RWPE2 (cell line): ENCODE measurements at regions not wholly inside any gene's neighbourhood (a gene's known extent, or its start where the extent isn't known, plus 50 kb on each side); places are given as distances from the start of the nearest gene placed in this dataset.
"Not testable (repeated sequence)": the region's sequence is repeated elsewhere in the genome, so short reads cannot be mapped to it uniquely, and the experiment has no call there.

Experiments
- ATAC-seq: fragments of 200-7000 bp; cut with Tn5 transposase; 3 replicates; pipeline ENCODE4 v1.9.1; 2021; ENCODE audit warnings: low read depth
- DNase-seq: peaks from one replicate; pipeline ENCODE4 v3.0.0-alpha.2; 2020; ENCODE audit warnings: low spot score
- H3K27ac ChIP-seq: fragments of 450-650 bp; 2 replicates; pipeline ENCODE4 v1.5.1; 2017; ENCODE audit warnings: mild to moderate bottlenecking; ENCODE audit not compliant: poor library complexity, severe bottlenecking
- H3K27me3 ChIP-seq: fragments of 250-450 bp; sonication (Bioruptor Pico); 2 replicates; pipeline ENCODE4 v1.5.1; 2021; ENCODE audit warnings: mild to moderate bottlenecking, moderate library complexity; ENCODE audit not compliant: insufficient read depth, poor library complexity, severe bottlenecking
- H3K36me3 ChIP-seq: fragments of 250-450 bp; sonication (Bioruptor Pico); 2 replicates; pipeline ENCODE4 v1.5.1; 2020; ENCODE audit warnings: low read depth, mild to moderate bottlenecking, moderate library complexity
- H3K4me1 ChIP-seq: fragments of 250-450 bp; sonication (Bioruptor Pico); 2 replicates; pipeline ENCODE4 v1.5.1; 2021; ENCODE audit warnings: mild to moderate bottlenecking, moderate library complexity; ENCODE audit not compliant: insufficient read depth, poor library complexity, severe bottlenecking
- H3K4me3 ChIP-seq: fragments of 250-450 bp; sonication (Bioruptor Pico); 2 replicates; pipeline ENCODE4 v1.5.1; 2021; ENCODE audit warnings: mild to moderate bottlenecking, moderate library complexity; ENCODE audit not compliant: severe bottlenecking
- H3K9me3 ChIP-seq: fragments of 250-450 bp; sonication (Bioruptor Pico); 2 replicates; pipeline ENCODE4 v1.5.1; 2021; ENCODE audit warnings: mild to moderate bottlenecking, moderate library complexity; ENCODE audit not compliant: severe bottlenecking
- CTCF ChIP-seq: fragments of 450-650 bp; IDR thresholded peaks from one replicate; pipeline ENCODE4 v1.5.1; 2017; ENCODE audit warnings: mild to moderate bottlenecking, moderate library complexity; ENCODE audit not compliant: poor library complexity, severe bottlenecking

- TF ChIP-seq CTCF: no peak
- H3K36me3 ChIP-seq: no peaks in the 10 kb centered on the region
- peak; percentile 20; the same call in 1 of the 3 replicates for ATAC-seq
- no peak for DNase-seq
- no peak overlapping the region for H3K4me3 ChIP-seq
- H3K27me3 ChIP-seq: no peaks in the 10 kb centered on the region
- H3K9me3 ChIP-seq: no peaks in the 10 kb centered on the region
- H3K27ac ChIP-seq: no peak overlapping the region
- H3K4me1 ChIP-seq: no peaks in the 10 kb centered on the region
Measured at GRCh38 chr22:25334162-25334490, 114.7 kb downstream of the CRYBB2 start.

GRCh38 chr22:25334631-25335030, 115.2 kb downstream of the CRYBB2 start:
- H3K27me3 ChIP-seq, H3K9me3 ChIP-seq, H3K4me3 ChIP-seq, ATAC-seq, H3K36me3 ChIP-seq, DNase-seq, H3K4me1 ChIP-seq, H3K27ac ChIP-seq: not testable (repeated sequence)

GRCh38 chr22:25335276-25335675, 115.8 kb downstream of the CRYBB2 start:
- H3K36me3 ChIP-seq, H3K9me3 ChIP-seq, H3K27me3 ChIP-seq, ATAC-seq, H3K27ac ChIP-seq, H3K4me1 ChIP-seq, H3K4me3 ChIP-seq, DNase-seq: not testable (repeated sequence)

GRCh38 chr22:25340536-25340935, 121.1 kb downstream of the CRYBB2 start:
- H3K4me1 ChIP-seq, H3K9me3 ChIP-seq, H3K4me3 ChIP-seq, ATAC-seq, H3K27ac ChIP-seq, DNase-seq, H3K27me3 ChIP-seq, H3K36me3 ChIP-seq: not testable (repeated sequence)

- H3K9me3 ChIP-seq, DNase-seq: not testable (repeated sequence)
Measured at GRCh38 chr22:25344366-25344765, 124.9 kb downstream of the CRYBB2 start.

GRCh38 chr22:25346859-25347751, 127.7 kb downstream of the CRYBB2 start:
- peaks cover 15% of the 10 kb centered on the region for H3K36me3 ChIP-seq

More at GRCh38 chr22:25344366-25344765, 124.9 kb downstream of the CRYBB2 start:
- H3K4me1 ChIP-seq, H3K27ac ChIP-seq, ATAC-seq, H3K4me3 ChIP-seq, H3K27me3 ChIP-seq, H3K36me3 ChIP-seq: not testable (repeated sequence)

More at GRCh38 chr22:25346859-25347751, 127.7 kb downstream of the CRYBB2 start:
- no peak for TF ChIP-seq CTCF
- peak; percentile 50 for DNase-seq
- no peak for ATAC-seq
- Histone ChIP-seq H3K4me3 (no peak overlapping the region), H3K27ac (no peak overlapping the region), H3K27me3 (no peaks in the 10 kb centered on the region), H3K9me3 (no peaks in the 10 kb centered on the region), H3K4me1 (no peaks in the 10 kb centered on the region)
